ENCODE measurements at regions not wholly inside any gene's neighbourhood (a gene's known extent, or its start where the extent isn't known, plus 50 kb on each side); places are given as distances from the start of the nearest gene placed in this dataset.

DNA sequence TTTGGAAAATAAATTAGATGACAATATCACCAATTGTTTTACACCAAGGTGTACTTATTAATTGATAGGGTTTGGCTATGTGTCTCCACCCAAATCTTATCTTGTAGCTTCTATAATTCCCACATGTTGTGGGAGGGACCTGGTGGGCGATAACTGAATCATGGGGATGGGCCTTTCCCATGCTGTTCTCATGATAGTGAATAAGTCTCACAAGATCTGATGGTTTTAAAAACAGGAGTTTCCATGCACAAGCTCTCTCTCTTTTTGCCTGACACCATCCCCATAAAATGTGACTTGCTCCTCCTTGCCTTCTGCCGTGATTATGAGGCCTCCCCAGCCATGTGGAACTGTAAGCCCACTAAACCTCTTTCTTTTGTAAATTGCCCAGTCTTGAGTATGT lies 131.0 kb upstream of the LMO4 start:
- no peak for TF ChIP-seq POLR2A (IDR thresholded peaks at IDR 0.05; ENCODE audit: low read depth, low read length)
- TF ChIP-seq POLR2AphosphoS5 (IDR thresholded peaks at IDR 0.05; ENCODE audit: insufficient read depth, low read depth, low read length) = no peak
- TF ChIP-seq, protein P1, sequence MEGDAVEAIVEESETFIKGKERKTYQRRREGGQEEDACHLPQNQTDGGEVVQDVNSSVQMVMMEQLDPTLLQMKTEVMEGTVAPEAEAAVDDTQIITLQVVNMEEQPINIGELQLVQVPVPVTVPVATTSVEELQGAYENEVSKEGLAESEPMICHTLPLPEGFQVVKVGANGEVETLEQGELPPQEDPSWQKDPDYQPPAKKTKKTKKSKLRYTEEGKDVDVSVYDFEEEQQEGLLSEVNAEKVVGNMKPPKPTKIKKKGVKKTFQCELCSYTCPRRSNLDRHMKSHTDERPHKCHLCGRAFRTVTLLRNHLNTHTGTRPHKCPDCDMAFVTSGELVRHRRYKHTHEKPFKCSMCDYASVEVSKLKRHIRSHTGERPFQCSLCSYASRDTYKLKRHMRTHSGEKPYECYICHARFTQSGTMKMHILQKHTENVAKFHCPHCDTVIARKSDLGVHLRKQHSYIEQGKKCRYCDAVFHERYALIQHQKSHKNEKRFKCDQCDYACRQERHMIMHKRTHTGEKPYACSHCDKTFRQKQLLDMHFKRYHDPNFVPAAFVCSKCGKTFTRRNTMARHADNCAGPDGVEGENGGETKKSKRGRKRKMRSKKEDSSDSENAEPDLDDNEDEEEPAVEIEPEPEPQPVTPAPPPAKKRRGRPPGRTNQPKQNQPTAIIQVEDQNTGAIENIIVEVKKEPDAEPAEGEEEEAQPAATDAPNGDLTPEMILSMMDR (IDR thresholded peaks at IDR 0.05; ENCODE audit: extremely low read depth in 1 of 2, insufficient read depth in 1 of 2, low read depth in 1 of 2, low read length in 2 of 2) = no peak
- no peak for TF ChIP-seq EZH2 (IDR thresholded peaks at IDR 0.05; ENCODE audit: borderline replicate concordance, low read depth, low read length, severe bottlenecking)
- no peak for TF ChIP-seq MYC (IDR thresholded peaks at IDR 0.05; ENCODE audit: low read depth, low read length)
- no peak for TF ChIP-seq FOS (IDR thresholded peaks at IDR 0.05; ENCODE audit: borderline replicate concordance, insufficient read depth, low read length)
